GM13977 (cell line): ENCODE measurements at regions not wholly inside any gene's neighbourhood (a gene's known extent, or its start where the extent isn't known, plus 50 kb on each side); places are given as distances from the start of the nearest gene placed in this dataset.
"Not testable (repeated sequence)": the region's sequence is repeated elsewhere in the genome, so short reads cannot be mapped to it uniquely, and the experiment has no call there.

ENCODE experiments used
- DNase-seq: peaks from one replicate; pipeline ENCODE4 v3.0.0; 2012; ENCODE audit warnings: low spot score
- in situ Hi-C: fragments of 300-500 bp; cut with MboI; formaldehyde crosslinking; loops from one replicate; pipeline ENCODE4 v1.12.0; 2022; ENCODE audit warnings: low sequenced_read_pairs, low pct_unique_long_range_greater_than_20kb, mixed read lengths, inconsistent platforms; ENCODE audit not compliant: unreplicated experiment
- TF ChIP-seq, protein P1 (sequence below): IDR thresholded peaks from 2 replicates; pipeline ENCODE4 v1.5.1; 2012; ENCODE audit warnings: mild to moderate bottlenecking, control low read depth; ENCODE audit not compliant: insufficient read depth; ENCODE audit errors: extremely low read depth, missing control alignments

DNA sequence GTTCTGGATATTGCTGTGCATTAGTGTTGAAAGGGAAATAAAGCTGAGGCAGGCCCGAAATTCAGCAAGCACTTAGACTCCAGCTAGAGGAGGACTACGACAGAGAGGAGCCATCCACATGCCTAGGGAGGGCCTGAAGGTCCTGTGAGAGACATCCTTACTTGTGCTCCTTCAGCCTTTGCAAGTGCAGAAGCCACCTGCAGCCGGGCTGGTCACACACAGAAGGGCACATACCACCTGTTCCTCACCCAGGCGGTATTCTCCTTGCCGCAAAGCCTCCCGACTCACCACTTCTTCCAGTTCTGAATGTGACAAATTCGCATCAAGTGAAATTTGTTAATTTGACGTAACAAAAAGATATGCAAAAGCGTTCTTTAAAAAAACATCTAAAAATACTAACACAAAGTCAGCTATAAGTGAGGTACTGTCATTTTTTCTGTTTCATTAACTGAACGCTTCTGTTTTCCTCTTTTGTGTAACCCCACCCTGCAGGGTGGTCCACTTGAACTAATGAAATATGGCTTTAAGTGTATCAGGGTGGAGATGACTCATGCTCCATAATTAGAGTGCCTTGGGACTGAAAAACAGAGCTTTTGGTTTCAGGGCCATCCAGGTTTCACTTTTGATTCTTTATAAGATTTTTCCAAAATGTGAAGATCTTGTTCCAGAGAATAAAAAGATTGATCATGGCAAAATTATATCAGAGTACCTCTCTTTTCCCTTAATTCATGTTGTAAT is 467.9 kb upstream of the ATP11B start:
- TF ChIP-seq, protein P1, sequence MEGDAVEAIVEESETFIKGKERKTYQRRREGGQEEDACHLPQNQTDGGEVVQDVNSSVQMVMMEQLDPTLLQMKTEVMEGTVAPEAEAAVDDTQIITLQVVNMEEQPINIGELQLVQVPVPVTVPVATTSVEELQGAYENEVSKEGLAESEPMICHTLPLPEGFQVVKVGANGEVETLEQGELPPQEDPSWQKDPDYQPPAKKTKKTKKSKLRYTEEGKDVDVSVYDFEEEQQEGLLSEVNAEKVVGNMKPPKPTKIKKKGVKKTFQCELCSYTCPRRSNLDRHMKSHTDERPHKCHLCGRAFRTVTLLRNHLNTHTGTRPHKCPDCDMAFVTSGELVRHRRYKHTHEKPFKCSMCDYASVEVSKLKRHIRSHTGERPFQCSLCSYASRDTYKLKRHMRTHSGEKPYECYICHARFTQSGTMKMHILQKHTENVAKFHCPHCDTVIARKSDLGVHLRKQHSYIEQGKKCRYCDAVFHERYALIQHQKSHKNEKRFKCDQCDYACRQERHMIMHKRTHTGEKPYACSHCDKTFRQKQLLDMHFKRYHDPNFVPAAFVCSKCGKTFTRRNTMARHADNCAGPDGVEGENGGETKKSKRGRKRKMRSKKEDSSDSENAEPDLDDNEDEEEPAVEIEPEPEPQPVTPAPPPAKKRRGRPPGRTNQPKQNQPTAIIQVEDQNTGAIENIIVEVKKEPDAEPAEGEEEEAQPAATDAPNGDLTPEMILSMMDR, result no peak
- in situ Hi-C loops, result no loop called here
- peak; percentile 20 for DNase-seq

DNA sequence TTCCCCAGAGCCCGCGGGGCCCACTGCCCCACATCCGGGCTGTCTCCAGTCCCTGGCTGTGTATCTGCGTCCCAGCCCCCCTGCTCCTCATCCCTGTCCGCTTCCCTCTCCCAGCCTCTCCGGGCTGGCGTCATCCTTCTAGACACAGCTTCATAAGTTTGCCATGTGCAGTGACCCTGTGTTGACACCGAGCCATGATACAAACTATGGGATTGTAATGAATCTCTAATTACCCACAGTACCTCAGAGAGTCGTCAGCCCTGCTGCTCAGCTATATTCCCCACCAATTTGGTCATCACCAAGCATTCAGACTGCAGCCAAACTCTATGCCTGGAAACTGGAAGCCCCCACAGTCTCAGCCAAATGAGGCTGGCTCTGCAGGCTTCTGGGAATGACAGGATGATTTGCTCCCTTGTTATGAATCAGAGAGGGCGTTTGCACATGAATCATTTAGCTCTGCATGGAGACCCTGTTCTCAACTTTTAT is 466.1 kb upstream of the ATP11B start:
- TF ChIP-seq, protein P1, result no peak
- in situ Hi-C loops, result no loop called here
- no peak for DNase-seq

DNA sequence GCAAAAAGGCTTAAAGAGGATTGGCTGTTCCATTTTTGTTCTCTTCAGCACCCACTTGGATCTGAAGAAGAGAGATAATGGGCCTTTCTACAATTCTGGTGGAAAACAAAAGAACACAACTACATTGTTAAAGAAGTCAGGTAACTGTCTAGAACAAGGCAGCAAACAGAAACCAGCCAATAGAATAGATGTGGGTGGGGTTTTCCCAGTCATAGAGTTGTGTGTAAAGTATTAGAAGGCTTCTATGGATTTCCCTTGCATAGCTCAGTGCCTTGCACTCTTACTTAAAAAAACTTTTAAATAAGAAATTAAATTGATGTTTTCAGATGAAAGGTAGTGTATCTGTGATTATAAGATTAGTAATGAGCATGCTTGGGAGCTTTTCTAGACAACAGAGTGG is 462.7 kb upstream of the ATP11B start:
- in situ Hi-C loops, result no loop called here
- TF ChIP-seq, protein P1, result no peak
- DNase-seq, result no peak

DNA sequence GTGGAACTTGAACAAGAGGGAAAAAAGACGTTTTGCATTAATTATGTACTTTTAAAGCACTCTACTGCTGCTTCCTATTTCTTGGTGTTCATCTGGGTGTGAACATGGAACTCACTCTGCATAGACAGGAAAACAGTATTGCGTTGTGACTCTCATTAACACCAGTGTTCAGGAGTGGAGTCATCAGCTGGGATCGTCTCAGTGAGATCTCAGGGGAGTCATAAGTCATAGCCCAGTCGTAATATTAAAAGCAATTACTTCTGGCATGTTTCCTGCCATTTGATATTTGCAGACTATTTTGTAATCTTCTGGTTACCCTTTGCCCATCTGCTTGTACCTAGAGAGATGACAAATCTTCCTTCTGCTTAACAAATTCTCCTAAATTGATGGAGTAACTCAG is 462.0 kb upstream of the ATP11B start:
- no peak for DNase-seq
- TF ChIP-seq, protein P1, result no peak
- in situ Hi-C loops, result no loop called here

DNA sequence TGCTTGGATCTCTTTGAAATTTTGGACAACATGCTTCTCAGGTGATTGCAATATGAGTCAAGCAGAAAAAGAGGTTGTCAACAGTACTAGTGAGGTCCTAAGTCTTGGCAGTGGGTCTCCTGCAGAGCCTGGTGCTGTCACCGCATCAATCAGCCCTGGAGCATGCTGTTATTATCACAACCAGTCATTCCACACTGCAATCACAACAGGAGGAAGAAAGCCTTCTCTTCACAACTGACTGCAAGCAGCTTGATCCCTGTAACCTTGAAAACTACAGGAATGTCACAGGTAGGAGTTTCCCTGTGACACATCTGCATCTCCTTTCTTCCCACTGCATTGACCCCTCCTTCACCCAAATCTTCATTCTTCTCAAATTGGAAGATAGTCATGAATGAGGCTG is 451.1 kb upstream of the ATP11B start:
- TF ChIP-seq, protein P1, result no peak
- no peak for DNase-seq
- in situ Hi-C loops, result no loop called here

DNA sequence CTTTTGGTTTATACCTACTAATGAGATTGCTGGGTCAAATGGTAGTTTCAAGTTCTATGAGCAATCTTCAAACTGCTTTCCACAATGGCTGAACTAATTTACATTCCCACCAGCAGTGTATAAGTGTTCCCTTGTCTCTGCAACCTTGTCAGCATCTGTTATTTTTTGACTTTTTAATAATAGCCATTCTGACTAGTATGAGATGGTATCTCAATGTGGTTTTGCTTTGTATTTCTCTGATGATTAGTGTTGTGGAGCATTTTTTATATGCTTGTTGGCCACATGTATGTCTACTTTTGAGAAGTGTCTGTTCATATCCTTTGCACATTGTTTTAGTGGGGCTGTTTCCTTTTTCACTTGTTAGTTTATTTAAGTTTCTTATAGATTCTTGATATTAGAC is 449.3 kb upstream of the ATP11B start:
- DNase-seq, result not testable (repeated sequence)

DNA sequence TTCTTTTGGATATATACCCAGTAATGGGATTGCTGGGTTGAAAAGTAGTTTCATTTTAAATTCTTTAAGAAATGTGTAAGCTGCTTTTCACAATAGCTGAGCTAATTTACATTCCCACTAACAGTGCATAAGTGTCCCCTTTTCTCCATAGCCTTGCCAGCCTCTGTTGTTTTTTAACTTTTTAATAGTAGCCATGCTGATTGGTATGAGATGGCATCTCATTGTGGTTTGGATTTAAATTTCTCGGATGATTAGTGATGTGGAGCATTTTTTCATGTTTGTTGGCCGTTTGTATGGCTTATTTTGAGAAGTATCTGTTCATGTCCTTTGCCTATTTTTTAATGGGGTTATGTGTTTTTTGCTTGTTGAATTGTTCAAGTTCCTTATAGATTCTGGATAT is 444.3 kb upstream of the ATP11B start:
- in situ Hi-C loops, result no loop called here
- DNase-seq, result no peak
- TF ChIP-seq, protein P1, result no peak

More for the DNA sequence above, 449.3 kb upstream of the ATP11B start:
- in situ Hi-C loops, result not testable (repeated sequence)
